GM23338 (cell line): ENCODE measurements at regions not wholly inside any gene's neighbourhood (a gene's known extent, or its start where the extent isn't known, plus 50 kb on each side); places are given as distances from the start of the nearest gene placed in this dataset.

Experiments used
- ATAC-seq: fragments of 200-7000 bp; cut with Tn5 transposase; 3 replicates; pipeline ENCODE4 v1.9.1; 2020
- DNase-seq: peaks from one replicate; pipeline ENCODE4 v3.0.0-alpha.2; 2015; ENCODE audit warnings: low spot score
- H2AFZ ChIP-seq: fragments of 200-600 bp; sonication (generic); 2 replicates; pipeline ENCODE4 v1.8.0; 2016; ENCODE audit warnings: antibody characterized with exemption, mild to moderate bottlenecking, moderate library complexity
- H3F3A ChIP-seq: fragments of 200-600 bp; sonication (generic); replicated peaks from 2 replicates; pipeline ENCODE4 v1.8.0; 2017; ENCODE audit warnings: antibody characterized with exemption, mixed run types, low read depth
- H3K27ac ChIP-seq: fragments of 200-600 bp; sonication (generic); 2 replicates; pipeline ENCODE4 v1.6.1; 2016; ENCODE audit warnings: low read depth
- H3K27me3 ChIP-seq: fragments of 200-600 bp; sonication (generic); 2 replicates; pipeline ENCODE4 v1.8.0; 2016; ENCODE audit warnings: mild to moderate bottlenecking, mixed run types, moderate library complexity; ENCODE audit not compliant: insufficient read depth
- H3K36me3 ChIP-seq: fragments of 200-600 bp; sonication (generic); 2 replicates; pipeline ENCODE4 v1.8.0; 2016; ENCODE audit warnings: mild to moderate bottlenecking; ENCODE audit not compliant: insufficient read depth
- H3K4me1 ChIP-seq: fragments of 200-600 bp; sonication (generic); 2 replicates; pipeline ENCODE4 v1.8.0; 2016; ENCODE audit warnings: mild to moderate bottlenecking, moderate library complexity; ENCODE audit not compliant: insufficient read depth
- H3K4me2 ChIP-seq: fragments of 200-600 bp; sonication (generic); 2 replicates; pipeline ENCODE4 v1.7.1; 2017; ENCODE audit warnings: mixed run types
- H3K4me3 ChIP-seq: fragments of 200-600 bp; sonication (generic); 2 replicates; pipeline ENCODE4 v1.6.1; 2016; ENCODE audit warnings: mixed run types
- H3K79me2 ChIP-seq: fragments of 200-600 bp; sonication (generic); replicated peaks from 2 replicates; pipeline ENCODE4 v1.8.0; 2017; ENCODE audit warnings: mild to moderate bottlenecking; ENCODE audit not compliant: insufficient read depth
- H3K9me2 ChIP-seq: fragments of 200-600 bp; sonication (generic); 2 replicates; pipeline ENCODE4 v1.8.0; 2017; ENCODE audit not compliant: insufficient read depth
- H4K20me1 ChIP-seq: fragments of 200-600 bp; sonication (generic); replicated peaks from 2 replicates; pipeline ENCODE4 v1.8.0; 2017; ENCODE audit warnings: mild to moderate bottlenecking; ENCODE audit not compliant: insufficient read depth
- H3K27ac Mint-ChIP-seq: 2 replicates; pipeline ENCODE4 v1.8.0; 2020; ENCODE audit warnings: inconsistent platforms, mild to moderate bottlenecking, moderate library complexity, mixed read lengths
- H3K27me3 Mint-ChIP-seq: 3 replicates; pipeline ENCODE4 v1.8.0; 2022; ENCODE audit warnings: low read depth, mild to moderate bottlenecking, moderate library complexity, mixed read lengths, inconsistent platforms; ENCODE audit not compliant: insufficient read depth, poor library complexity
- H3K36me3 Mint-ChIP-seq: 3 replicates; pipeline ENCODE4 v1.8.0; 2021; ENCODE audit warnings: low read depth, mild to moderate bottlenecking, inconsistent platforms, moderate library complexity, mixed read lengths
- H3K4me1 Mint-ChIP-seq: 3 replicates; pipeline ENCODE4 v1.8.0; 2020; ENCODE audit warnings: mild to moderate bottlenecking, inconsistent platforms, mixed read lengths
- H3K4me3 Mint-ChIP-seq: 3 replicates; pipeline ENCODE4 v1.8.0; 2021; ENCODE audit warnings: moderate library complexity, mild to moderate bottlenecking, inconsistent platforms, mixed read lengths
- H3K9me3 Mint-ChIP-seq: 3 replicates; pipeline ENCODE4 v1.8.0; 2020; ENCODE audit warnings: moderate library complexity, mild to moderate bottlenecking, inconsistent platforms, mixed read lengths
- CREB1 ChIP-seq: fragments of 250-450 bp; sonication (Bioruptor Pico); IDR thresholded peaks from 2 replicates; pipeline ENCODE4 v1.5.0; 2020; ENCODE audit warnings: low read depth, mild to moderate bottlenecking, moderate library complexity
- EZH2 ChIP-seq: fragments of 200-600 bp; sonication (generic); IDR thresholded peaks from one replicate; pipeline ENCODE4 v1.8.0; 2017; ENCODE audit warnings: antibody characterized with exemption, mild to moderate bottlenecking, low read depth; ENCODE audit not compliant: unreplicated experiment
- EZH2phosphoT487 ChIP-seq: fragments of 200-600 bp; sonication (generic); IDR thresholded peaks from one replicate; pipeline ENCODE4 v1.8.1; 2018; ENCODE audit warnings: antibody characterized with exemption; ENCODE audit not compliant: unreplicated experiment
- JUNB ChIP-seq: IDR thresholded peaks from one replicate; pipeline ENCODE4 v1.6.1; 2016; ENCODE audit warnings: antibody characterized with exemption; ENCODE audit not compliant: unreplicated experiment
- NANOG ChIP-seq: IDR thresholded peaks from 2 replicates; pipeline ENCODE4 v1.6.1; 2016; ENCODE audit warnings: antibody characterized with exemption, borderline replicate concordance
- POLR2AphosphoS5 ChIP-seq: IDR thresholded peaks from 2 replicates; pipeline ENCODE4 v1.6.1; 2016; ENCODE audit warnings: antibody characterized with exemption, low read depth
- REST ChIP-seq: IDR thresholded peaks from one replicate; pipeline ENCODE4 v1.6.1; 2018; ENCODE audit warnings: antibody characterized with exemption; ENCODE audit not compliant: unreplicated experiment
- STAT1 ChIP-seq: IDR thresholded peaks from one replicate; pipeline ENCODE4 v1.6.1; 2016; ENCODE audit warnings: antibody characterized with exemption; ENCODE audit not compliant: unreplicated experiment
- ZNF114 ChIP-seq: fragments of 250-450 bp; sonication (Bioruptor Pico); IDR thresholded peaks from 2 replicates; pipeline ENCODE4 v1.5.0; 2020; ENCODE audit warnings: mild to moderate bottlenecking, moderate library complexity
- ZNF331 ChIP-seq: fragments of 250-450 bp; sonication (Bioruptor Pico); IDR thresholded peaks from 2 replicates; pipeline ENCODE4 v1.5.0; 2020; ENCODE audit warnings: low read depth, mild to moderate bottlenecking, moderate library complexity
- ZNF462 ChIP-seq: fragments of 250-450 bp; sonication (Bioruptor Pico); IDR thresholded peaks from 2 replicates; pipeline ENCODE4 v1.5.0; 2020; ENCODE audit warnings: mild to moderate bottlenecking, moderate library complexity

DNA sequence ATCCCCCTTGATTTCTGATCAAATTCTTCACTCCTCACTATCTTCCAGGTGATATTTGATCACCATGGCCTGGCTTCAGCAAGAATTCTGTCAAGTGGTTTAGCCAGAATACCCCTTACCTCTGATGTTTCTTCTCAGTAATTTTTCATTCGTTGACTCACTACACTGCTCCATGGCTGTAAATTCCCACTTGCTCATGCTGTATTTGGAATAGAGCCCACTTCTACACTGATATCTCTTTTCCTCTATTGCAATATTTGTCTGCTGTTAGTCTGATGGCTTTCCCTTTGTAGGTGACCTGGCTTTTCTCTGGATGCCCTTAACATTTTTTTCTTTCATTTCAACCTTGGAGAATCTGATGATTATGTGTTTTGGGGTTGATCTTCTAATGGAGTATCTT, 73.9 kb upstream of the DIPK2B start:
- ATAC-seq (no peak), DNase-seq (no peak)
- Mint-ChIP-seq H3K27me3 (peaks cover 2% of the 10 kb centered on the region), H3K4me3 (no peak overlapping the region), H3K27ac (no peak overlapping the region), H3K4me1 (no peaks in the 10 kb centered on the region), H3K9me3 (no peaks in the 10 kb centered on the region), H3K36me3 (no peaks in the 10 kb centered on the region)
- Histone ChIP-seq H3K79me2 (no peaks in the 10 kb centered on the region), H3K4me3 (no peak overlapping the region), H4K20me1 (no peaks in the 10 kb centered on the region), H3K27ac (no peak overlapping the region), H3K4me1 (no peaks in the 10 kb centered on the region), H3K9me2 (no peaks in the 10 kb centered on the region), H3K27me3 (no peaks in the 10 kb centered on the region), H3F3A (no peaks in the 10 kb centered on the region), H3K36me3 (no peaks in the 10 kb centered on the region), H3K4me2 (no peak overlapping the region), H2AFZ (no peak overlapping the region)
- TF ChIP-seq NANOG (no peak), CREB1 (no peak), EZH2 (no peak), ZNF331 (CRISPR knock-in tag) (no peak), ZNF114 (CRISPR knock-in tag) (no peak), ZNF462 (no peak), POLR2AphosphoS5 (no peak), JUNB (no peak), REST (no peak), EZH2phosphoT487 (no peak), STAT1 (no peak)
